GM10266 (cell line): ENCODE measurements at regions not wholly inside any gene's neighbourhood (a gene's known extent, or its start where the extent isn't known, plus 50 kb on each side); places are given as distances from the start of the nearest gene placed in this dataset.
"Not testable (repeated sequence)": the region's sequence is repeated elsewhere in the genome, so short reads cannot be mapped to it uniquely, and the experiment has no call there.

Experiments used
- DNase-seq: peaks from one replicate; pipeline ENCODE4 v3.0.0; 2012; ENCODE audit errors: extremely low spot score
- CTCF ChIP-seq: IDR thresholded peaks from 2 replicates; pipeline ENCODE4 v1.5.1; 2012; ENCODE audit warnings: mild to moderate bottlenecking, low read depth; ENCODE audit not compliant: control insufficient read depth, insufficient read depth; ENCODE audit errors: missing control alignments

GRCh38 chr15:69616558-69616957 lies 163.9 kb downstream of the RPLP1 start:
- no peak for DNase-seq
- TF ChIP-seq CTCF = no peak

- not testable (repeated sequence) for DNase-seq
These were observed 164.5 kb downstream of the RPLP1 start for GRCh38 chr15:69617144-69617543.

GRCh38 chr15:69623392-69624154 lies 171.0 kb downstream of the RPLP1 start:
- DNase-seq = no peak
- TF ChIP-seq CTCF = no peak

- no peak for TF ChIP-seq CTCF
- DNase-seq = no peak
These were observed 171.5 kb downstream of the RPLP1 start for GRCh38 chr15:69624155-69624520.

GRCh38 chr15:69624816-69625215 lies 172.2 kb downstream of the RPLP1 start:
- no peak for TF ChIP-seq CTCF
- no peak for DNase-seq

GRCh38 chr15:69625328-69625727 lies 172.7 kb downstream of the RPLP1 start:
- no peak for TF ChIP-seq CTCF
- no peak for DNase-seq

- no peak for TF ChIP-seq CTCF
- no peak for DNase-seq
These were observed 173.8 kb downstream of the RPLP1 start for GRCh38 chr15:69626095-69627066.
